ENCODE measurements at regions not wholly inside any gene's neighbourhood (a gene's known extent, or its start where the extent isn't known, plus 50 kb on each side); places are given as distances from the start of the nearest gene placed in this dataset.
A peak's percentile ranks its signal among the peaks of the same experiment; 100 is the strongest.

DNA sequence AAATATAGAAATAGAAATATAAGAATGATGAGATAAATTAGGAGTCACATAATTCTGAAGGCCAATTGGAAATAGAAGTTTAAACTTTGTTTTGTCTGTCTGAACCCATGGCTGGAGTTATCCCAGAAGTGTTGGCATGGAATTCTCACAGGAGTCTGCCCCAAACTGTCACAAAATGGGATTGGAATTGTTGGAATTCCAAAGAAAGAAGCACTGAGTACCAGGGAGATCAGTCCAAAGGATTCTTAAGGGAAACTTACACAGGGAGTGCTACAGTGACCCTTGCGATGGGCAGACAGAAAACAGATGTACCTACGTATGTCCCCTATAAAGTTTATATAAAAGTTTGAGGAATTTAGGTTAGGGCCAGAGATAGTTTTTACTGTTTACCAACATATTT lies 1607.7 kb downstream of the ARAP2 start:
- H3K27ac Mint-ChIP-seq (ENCODE audit: unreplicated experiment) = peak overlapping the region; percentile 64
- H3K36me3 Mint-ChIP-seq (ENCODE audit: unreplicated experiment) = peaks cover 6% of the 10 kb centered on the region
- H3K27me3 Mint-ChIP-seq (ENCODE audit: unreplicated experiment) = no peaks in the 10 kb centered on the region
- no peak overlapping the region for H3K4me3 Mint-ChIP-seq (ENCODE audit: unreplicated experiment)
- H3K9me3 Mint-ChIP-seq (ENCODE audit: unreplicated experiment) = peaks cover 7% of the 10 kb centered on the region
- peaks cover 13% of the 10 kb centered on the region for H3K4me1 Mint-ChIP-seq (ENCODE audit: unreplicated experiment)
- no peak for DNase-seq (ENCODE audit: extremely low spot score, unreplicated experiment)
- TF ChIP-seq, protein P1, sequence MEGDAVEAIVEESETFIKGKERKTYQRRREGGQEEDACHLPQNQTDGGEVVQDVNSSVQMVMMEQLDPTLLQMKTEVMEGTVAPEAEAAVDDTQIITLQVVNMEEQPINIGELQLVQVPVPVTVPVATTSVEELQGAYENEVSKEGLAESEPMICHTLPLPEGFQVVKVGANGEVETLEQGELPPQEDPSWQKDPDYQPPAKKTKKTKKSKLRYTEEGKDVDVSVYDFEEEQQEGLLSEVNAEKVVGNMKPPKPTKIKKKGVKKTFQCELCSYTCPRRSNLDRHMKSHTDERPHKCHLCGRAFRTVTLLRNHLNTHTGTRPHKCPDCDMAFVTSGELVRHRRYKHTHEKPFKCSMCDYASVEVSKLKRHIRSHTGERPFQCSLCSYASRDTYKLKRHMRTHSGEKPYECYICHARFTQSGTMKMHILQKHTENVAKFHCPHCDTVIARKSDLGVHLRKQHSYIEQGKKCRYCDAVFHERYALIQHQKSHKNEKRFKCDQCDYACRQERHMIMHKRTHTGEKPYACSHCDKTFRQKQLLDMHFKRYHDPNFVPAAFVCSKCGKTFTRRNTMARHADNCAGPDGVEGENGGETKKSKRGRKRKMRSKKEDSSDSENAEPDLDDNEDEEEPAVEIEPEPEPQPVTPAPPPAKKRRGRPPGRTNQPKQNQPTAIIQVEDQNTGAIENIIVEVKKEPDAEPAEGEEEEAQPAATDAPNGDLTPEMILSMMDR (IDR thresholded peaks at IDR 0.05) = no peak

DNA sequence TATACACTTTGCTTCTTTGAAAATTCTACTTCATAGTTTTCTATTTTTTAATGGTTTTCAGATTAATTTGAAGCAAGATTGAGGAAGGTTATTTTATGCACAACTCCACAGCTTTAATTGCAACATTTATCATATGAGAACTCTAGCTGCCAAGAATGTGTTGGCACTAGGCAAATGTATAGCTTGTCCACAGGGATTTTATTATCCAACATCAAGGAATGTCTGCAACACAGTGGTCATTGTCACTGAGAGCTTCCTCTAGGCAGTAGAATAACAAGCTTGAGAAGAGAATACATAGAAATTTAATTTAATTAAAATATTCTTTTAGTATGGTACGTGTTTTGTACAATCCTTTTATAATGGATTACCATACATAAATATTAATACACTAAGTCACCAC lies 1600.8 kb downstream of the ARAP2 start:
- H3K4me3 Mint-ChIP-seq (ENCODE audit: unreplicated experiment) = no peak overlapping the region
- peaks cover 22% of the 10 kb centered on the region for H3K9me3 Mint-ChIP-seq (ENCODE audit: unreplicated experiment)
- TF ChIP-seq, protein P1 (IDR thresholded peaks at IDR 0.05) = no peak
- H3K4me1 Mint-ChIP-seq (ENCODE audit: unreplicated experiment) = peaks cover 32% of the 10 kb centered on the region
- peaks cover 17% of the 10 kb centered on the region for H3K36me3 Mint-ChIP-seq (ENCODE audit: unreplicated experiment)
- DNase-seq (ENCODE audit: extremely low spot score, unreplicated experiment) = no peak
- no peaks in the 10 kb centered on the region for H3K27me3 Mint-ChIP-seq (ENCODE audit: unreplicated experiment)
- H3K27ac Mint-ChIP-seq (ENCODE audit: unreplicated experiment) = no peak overlapping the region

DNA sequence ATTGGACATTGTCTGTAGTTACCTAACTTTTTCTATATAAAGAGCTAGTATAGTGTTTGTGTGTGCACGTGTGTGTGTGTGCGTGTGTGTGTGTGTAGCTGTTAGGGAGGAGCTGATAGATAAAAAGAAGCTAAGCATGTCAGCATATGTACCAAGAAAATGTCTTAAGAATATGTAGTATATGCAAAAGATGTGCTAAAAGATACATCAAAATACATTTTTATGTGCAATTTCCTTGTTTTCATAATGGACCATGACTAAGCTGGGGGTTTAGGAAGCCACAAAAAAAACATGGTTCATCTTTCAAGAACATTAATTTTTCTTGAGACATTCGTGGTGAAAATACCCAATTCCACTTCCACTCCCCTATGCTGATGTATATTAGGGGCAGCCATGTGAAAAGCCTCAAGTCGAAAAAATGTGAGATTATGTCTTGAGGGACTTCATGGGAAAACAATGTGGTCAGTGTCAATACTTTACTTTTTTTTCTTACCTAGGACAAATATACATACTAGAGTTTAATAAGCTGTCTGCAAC lies 1599.7 kb downstream of the ARAP2 start:
- peaks cover 17% of the 10 kb centered on the region for H3K36me3 Mint-ChIP-seq (ENCODE audit: unreplicated experiment)
- no peak for DNase-seq (ENCODE audit: extremely low spot score, unreplicated experiment)
- H3K27ac Mint-ChIP-seq (ENCODE audit: unreplicated experiment) = peak overlapping the region; percentile 48
- TF ChIP-seq, protein P1 (IDR thresholded peaks at IDR 0.05) = no peak
- no peak overlapping the region for H3K4me3 Mint-ChIP-seq (ENCODE audit: unreplicated experiment)
- peaks cover 22% of the 10 kb centered on the region for H3K9me3 Mint-ChIP-seq (ENCODE audit: unreplicated experiment)
- H3K27me3 Mint-ChIP-seq (ENCODE audit: unreplicated experiment) = no peaks in the 10 kb centered on the region
- peaks cover 34% of the 10 kb centered on the region for H3K4me1 Mint-ChIP-seq (ENCODE audit: unreplicated experiment)

DNA sequence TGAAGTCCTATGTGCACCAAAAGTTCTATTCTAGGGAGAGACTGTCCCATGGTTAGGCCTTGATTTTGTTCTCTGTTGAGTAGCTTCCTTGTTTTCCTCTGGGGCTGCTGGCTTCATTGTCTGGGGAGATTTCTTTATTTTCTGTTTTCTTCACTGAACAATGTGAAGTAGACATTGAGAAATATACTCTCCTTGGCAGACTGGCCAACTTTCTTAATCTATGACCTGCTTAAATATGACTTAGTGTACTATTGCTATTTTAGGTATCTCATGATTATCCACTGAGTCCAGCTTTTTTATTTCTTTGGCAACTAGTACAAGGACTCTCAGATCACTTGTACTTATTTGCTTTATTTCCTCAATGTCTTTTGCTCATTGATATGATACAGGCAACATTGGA lies 1594.6 kb downstream of the ARAP2 start:
- TF ChIP-seq, protein P1 (IDR thresholded peaks at IDR 0.05) = no peak
- Mint-ChIP-seq H3K9me3 (ENCODE audit: unreplicated experiment) (peaks cover 8% of the 10 kb centered on the region), H3K4me3 (ENCODE audit: unreplicated experiment) (no peak overlapping the region), H3K27ac (ENCODE audit: unreplicated experiment) (peak overlapping the region; percentile 45), H3K36me3 (ENCODE audit: unreplicated experiment) (no peaks in the 10 kb centered on the region), H3K4me1 (ENCODE audit: unreplicated experiment) (peaks cover 45% of the 10 kb centered on the region), H3K27me3 (ENCODE audit: unreplicated experiment) (no peaks in the 10 kb centered on the region)
- no peak for DNase-seq (ENCODE audit: extremely low spot score, unreplicated experiment)

DNA sequence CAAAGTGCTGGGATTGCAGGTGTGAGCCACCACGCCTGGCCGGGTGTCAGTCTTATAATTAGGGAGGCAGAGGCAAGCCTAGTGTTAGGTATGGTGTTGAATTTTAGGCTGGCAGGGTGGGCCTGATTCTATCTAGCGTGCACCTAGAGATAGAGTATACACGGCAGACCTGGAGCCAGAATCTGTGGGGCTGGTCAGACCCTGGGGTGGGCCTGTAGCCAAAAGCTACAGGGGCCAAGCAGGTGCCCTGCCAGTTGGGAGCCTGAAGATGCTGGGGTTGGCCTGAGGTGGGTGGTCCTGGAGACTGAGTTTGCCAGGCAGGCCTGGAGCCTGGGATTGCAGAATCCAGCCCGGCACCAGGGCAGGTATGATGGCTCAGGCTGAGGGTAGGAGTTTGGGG lies 1580.3 kb downstream of the ARAP2 start:
- H3K4me3 Mint-ChIP-seq (ENCODE audit: unreplicated experiment) = no peak overlapping the region
- peaks cover 4% of the 10 kb centered on the region for H3K4me1 Mint-ChIP-seq (ENCODE audit: unreplicated experiment)
- no peaks in the 10 kb centered on the region for H3K36me3 Mint-ChIP-seq (ENCODE audit: unreplicated experiment)
- TF ChIP-seq, protein P1 (IDR thresholded peaks at IDR 0.05) = no peak
- H3K27me3 Mint-ChIP-seq (ENCODE audit: unreplicated experiment) = no peaks in the 10 kb centered on the region
- DNase-seq (ENCODE audit: extremely low spot score, unreplicated experiment) = no peak
- H3K27ac Mint-ChIP-seq (ENCODE audit: unreplicated experiment) = no peak overlapping the region
- no peaks in the 10 kb centered on the region for H3K9me3 Mint-ChIP-seq (ENCODE audit: unreplicated experiment)
